Fibroblast of the aortic adventitia (primary cell): ENCODE measurements at regions not wholly inside any gene's neighbourhood (a gene's known extent, or its start where the extent isn't known, plus 50 kb on each side); places are given as distances from the start of the nearest gene placed in this dataset.

ENCODE experiments used
- DNase-seq: peaks from one replicate; pipeline ENCODE4 v3.0.0-alpha.2; 2010; ENCODE audit warnings: low read depth
- H3K4me3 ChIP-seq: 2 replicates; pipeline ENCODE4 v1.5.1; 2011; ENCODE audit warnings: low read depth, mild to moderate bottlenecking, control low read depth, low read length, moderate library complexity
- CTCF ChIP-seq: IDR thresholded peaks from 2 replicates; pipeline ENCODE4 v1.5.1; 2011; ENCODE audit warnings: mild to moderate bottlenecking, low read length, control low read depth, inconsistent platforms; ENCODE audit not compliant: insufficient read depth

GRCh38 chr2:160680294-160680693 lies 186.7 kb upstream of the RBMS1 start:
- no peak for DNase-seq
- H3K4me3 ChIP-seq: no peak overlapping the region
- no peak for TF ChIP-seq CTCF

GRCh38 chr2:160680974-160681373 lies 187.4 kb upstream of the RBMS1 start:
- H3K4me3 ChIP-seq: no peak overlapping the region
- no peak for DNase-seq
- no peak for TF ChIP-seq CTCF

- no peak for DNase-seq
- TF ChIP-seq CTCF: no peak
- H3K4me3 ChIP-seq: no peak overlapping the region
These were observed 189.6 kb upstream of the RBMS1 start for GRCh38 chr2:160683206-160683605.

- TF ChIP-seq CTCF: no peak
- no peak for DNase-seq
These were observed 194.0 kb upstream of the RBMS1 start for GRCh38 chr2:160687629-160688028.

GRCh38 chr2:160689441-160689840 lies 195.8 kb upstream of the RBMS1 start:
- TF ChIP-seq CTCF: no peak
- H3K4me3 ChIP-seq: no peak overlapping the region
- no peak for DNase-seq

More at GRCh38 chr2:160687629-160688028, 194.0 kb upstream of the RBMS1 start:
- no peak overlapping the region for H3K4me3 ChIP-seq

GRCh38 chr2:160694221-160694620 lies 200.6 kb upstream of the RBMS1 start:
- no peak for TF ChIP-seq CTCF
- no peak for DNase-seq

GRCh38 chr2:160694631-160695030 lies 201.0 kb upstream of the RBMS1 start:
- no peak for DNase-seq
- H3K4me3 ChIP-seq: no peak overlapping the region
- TF ChIP-seq CTCF: no peak

More at GRCh38 chr2:160694221-160694620, 200.6 kb upstream of the RBMS1 start:
- no peak overlapping the region for H3K4me3 ChIP-seq
